CD8-positive, alpha-beta memory T cell (primary cell): ENCODE measurements at regions not wholly inside any gene's neighbourhood (a gene's known extent, or its start where the extent isn't known, plus 50 kb on each side); places are given as distances from the start of the nearest gene placed in this dataset.
"Not testable (repeated sequence)": the region's sequence is repeated elsewhere in the genome, so short reads cannot be mapped to it uniquely, and the experiment has no call there.

ENCODE experiments used
- CTCF ChIA-PET: fragments of 350-600 bp; sonication (Branson Sonifier 250); formaldehyde crosslinking; loops from one replicate; lab custom pipeline; 2021; ENCODE audit warnings: antibody characterized with exemption; lab: Charles Lee
- POLR2A ChIA-PET: fragments of 350-600 bp; sonication (Branson Sonifier 250); formaldehyde crosslinking; loops from one replicate; lab custom pipeline; 2021; ENCODE audit warnings: antibody characterized with exemption; lab: Charles Lee
- DNase-seq, 5 donors: peaks; one replicate each; pipeline versions ENCODE4 v3.0.0 to v3.0.0-alpha.2; 2020 to 2022; ENCODE audit warnings: mixed read lengths in 1 of 5
- H3K27ac ChIP-seq: one replicate; pipeline ENCODE4 v1.7.0; 2013; ENCODE audit warnings: low read depth, mild to moderate bottlenecking, low read length, moderate library complexity
- H3K27me3 ChIP-seq: 2 replicates; pipeline ENCODE4 v1.7.0; 2013; ENCODE audit warnings: low read length, mild to moderate bottlenecking; ENCODE audit not compliant: insufficient read depth, poor library complexity, severe bottlenecking
- H3K36me3 ChIP-seq: 2 replicates; pipeline ENCODE4 v1.7.0; 2013; ENCODE audit warnings: mild to moderate bottlenecking, low read length, moderate library complexity; ENCODE audit not compliant: insufficient read depth
- H3K4me1 ChIP-seq: 2 replicates; pipeline ENCODE4 v1.7.0; 2013; ENCODE audit warnings: mild to moderate bottlenecking, low read length, moderate library complexity; ENCODE audit not compliant: insufficient read depth
- H3K4me3 ChIP-seq: 2 replicates; pipeline ENCODE4 v1.7.0; 2013; ENCODE audit warnings: mild to moderate bottlenecking, low read length
- H3K9me3 ChIP-seq: 2 replicates; pipeline ENCODE4 v1.7.0; 2013; ENCODE audit warnings: mild to moderate bottlenecking, low read length
- H3K27ac Mint-ChIP-seq, 8 donors: one replicate each; pipeline ENCODE4 v1.8.0; 2020 to 2021; ENCODE audit warnings: mixed read lengths in 8 of 8, mild to moderate bottlenecking in 6 of 8, inconsistent platforms in 3 of 8, moderate library complexity in 3 of 8
- H3K27me3 Mint-ChIP-seq, 2 donors: one replicate each; pipeline ENCODE4 v1.8.0; 2020 to 2021; ENCODE audit warnings: mixed read lengths in 2 of 2, mild to moderate bottlenecking in 1 of 2, moderate library complexity in 1 of 2
- H3K36me3 Mint-ChIP-seq, 3 donors: one replicate each; pipeline ENCODE4 v1.8.0; 2020 to 2021; ENCODE audit warnings: mixed read lengths in 3 of 3, inconsistent platforms in 1 of 3, mild to moderate bottlenecking in 1 of 3
- H3K4me1 Mint-ChIP-seq, 3 donors: one replicate each; pipeline ENCODE4 v1.8.0; 2020 to 2021; ENCODE audit warnings: mixed read lengths in 3 of 3, inconsistent platforms in 1 of 3, mild to moderate bottlenecking in 1 of 3
- H3K4me3 Mint-ChIP-seq, 7 donors: one replicate each; pipeline ENCODE4 v1.8.0; 2020 to 2021; ENCODE audit warnings: mixed read lengths in 7 of 7, mild to moderate bottlenecking in 6 of 7, moderate library complexity in 4 of 7, inconsistent platforms in 2 of 7
- H3K9me3 Mint-ChIP-seq, 5 donors: one replicate each; pipeline ENCODE4 v1.8.0; 2020 to 2022; ENCODE audit warnings: mixed read lengths in 5 of 5, mild to moderate bottlenecking in 3 of 5, moderate library complexity in 2 of 5, inconsistent platforms in 1 of 5

- H3K4me1 Mint-ChIP-seq, result no peaks in the 10 kb centered on the region
- no peaks in the 10 kb centered on the region for H3K36me3 Mint-ChIP-seq
- H3K27me3 ChIP-seq, result no peaks in the 10 kb centered on the region
- peaks cover 0 to 4% (median 2%) of the 10 kb centered on the region in 5 donors for H3K9me3 Mint-ChIP-seq
- H3K27ac Mint-ChIP-seq, result no peak overlapping the region
- no peak overlapping the region for H3K27ac ChIP-seq
- peaks cover 2 to 7% of the 10 kb centered on the region in 2 donors for H3K27me3 Mint-ChIP-seq
- H3K9me3 ChIP-seq, result no peaks in the 10 kb centered on the region
- ChIA-PET CTCF (no interaction called here), POLR2A (no interaction called here)
- H3K4me3 Mint-ChIP-seq, result no peak overlapping the region
- DNase-seq, result no peak
- H3K4me1 ChIP-seq, result no peaks in the 10 kb centered on the region
- H3K36me3 ChIP-seq, result no peaks in the 10 kb centered on the region
- H3K4me3 ChIP-seq, result no peak overlapping the region
These were observed 164.7 kb downstream of the SUDS3 start for GRCh38 chr12:118541071-118541470.

- Histone ChIP-seq H3K4me1 (no peaks in the 10 kb centered on the region), H3K36me3 (no peaks in the 10 kb centered on the region), H3K27me3 (no peaks in the 10 kb centered on the region), H3K27ac (no peak overlapping the region), H3K4me3 (no peak overlapping the region), H3K9me3 (no peaks in the 10 kb centered on the region)
- ChIA-PET POLR2A (no interaction called here), CTCF (no interaction called here)
- no peak overlapping the region for H3K4me3 Mint-ChIP-seq
- no peaks in the 10 kb centered on the region for H3K4me1 Mint-ChIP-seq
- no peak overlapping the region for H3K27ac Mint-ChIP-seq
- peaks cover 0 to 7% of the 10 kb centered on the region in 2 donors for H3K27me3 Mint-ChIP-seq
- peaks cover 0 to 1% (median 0%) of the 10 kb centered on the region in 3 donors for H3K36me3 Mint-ChIP-seq
- peaks cover 0 to 4% (median under 1%) of the 10 kb centered on the region in 5 donors for H3K9me3 Mint-ChIP-seq
- no peak for DNase-seq
These were observed 165.6 kb downstream of the SUDS3 start for GRCh38 chr12:118541934-118542333.

- ChIA-PET POLR2A (no interaction called here), CTCF (no interaction called here)
- Histone ChIP-seq H3K4me1 (no peaks in the 10 kb centered on the region), H3K36me3 (no peaks in the 10 kb centered on the region), H3K27ac (no peak overlapping the region), H3K27me3 (no peaks in the 10 kb centered on the region), H3K9me3 (no peaks in the 10 kb centered on the region), H3K4me3 (no peak overlapping the region)
- no peaks in the 10 kb centered on the region for H3K4me1 Mint-ChIP-seq
- H3K4me3 Mint-ChIP-seq, result no peak overlapping the region
- peaks cover 0 to 2% of the 10 kb centered on the region in 2 donors for H3K27me3 Mint-ChIP-seq
- H3K9me3 Mint-ChIP-seq, result peaks cover 0 to 9% (median 6%) of the 10 kb centered on the region in 5 donors
- H3K36me3 Mint-ChIP-seq, result peaks cover 0 to 3% (median 0%) of the 10 kb centered on the region in 3 donors
- no peak overlapping the region for H3K27ac Mint-ChIP-seq
- DNase-seq, result no peak
These were observed 167.3 kb downstream of the SUDS3 start for GRCh38 chr12:118543651-118544050.

GRCh38 chr12:118544569-118544968 is 168.2 kb downstream of the SUDS3 start:
- no peak overlapping the region for H3K4me3 Mint-ChIP-seq
- peaks cover 0 to 3% of the 10 kb centered on the region in 2 donors for H3K27me3 Mint-ChIP-seq
- ChIA-PET CTCF (no interaction called here), POLR2A (no interaction called here)
- H3K36me3 Mint-ChIP-seq, result peaks cover 0 to 3% (median 0%) of the 10 kb centered on the region in 3 donors
- peaks cover 0 to 11% (median 6%) of the 10 kb centered on the region in 5 donors for H3K9me3 Mint-ChIP-seq
- no peak overlapping the region for H3K27ac Mint-ChIP-seq
- H3K4me1 Mint-ChIP-seq, result no peaks in the 10 kb centered on the region
- Histone ChIP-seq H3K27me3 (no peaks in the 10 kb centered on the region), H3K4me3 (no peak overlapping the region), H3K27ac (no peak overlapping the region), H3K36me3 (no peaks in the 10 kb centered on the region), H3K9me3 (no peaks in the 10 kb centered on the region), H3K4me1 (no peaks in the 10 kb centered on the region)
- no peak for DNase-seq

GRCh38 chr12:118547606-118548005 is 171.3 kb downstream of the SUDS3 start:
- H3K27me3 Mint-ChIP-seq, DNase-seq, H3K36me3 Mint-ChIP-seq, H3K4me1 ChIP-seq, H3K9me3 ChIP-seq, CTCF ChIA-PET, H3K27ac Mint-ChIP-seq, H3K36me3 ChIP-seq, H3K27ac ChIP-seq, POLR2A ChIA-PET, H3K4me3 ChIP-seq, H3K27me3 ChIP-seq, H3K4me1 Mint-ChIP-seq, H3K4me3 Mint-ChIP-seq: not testable (repeated sequence)
- peaks cover 0 to 12% (median 3%) of the 10 kb centered on the region in 5 donors for H3K9me3 Mint-ChIP-seq

- H3K27ac Mint-ChIP-seq, result no peak overlapping the region
- no peaks in the 10 kb centered on the region for H3K4me1 ChIP-seq
- CTCF ChIA-PET, result no interaction called here
These were observed 172.6 kb downstream of the SUDS3 start for GRCh38 chr12:118548887-118549509.

GRCh38 chr12:118549510-118549980 is 173.2 kb downstream of the SUDS3 start:
- H3K27ac Mint-ChIP-seq, result no peak overlapping the region
- Histone ChIP-seq H3K4me3 (no peak overlapping the region), H3K27ac (no peak overlapping the region), H3K36me3 (no peaks in the 10 kb centered on the region), H3K4me1 (no peaks in the 10 kb centered on the region), H3K27me3 (no peaks in the 10 kb centered on the region), H3K9me3 (no peaks in the 10 kb centered on the region)
- peaks cover 0 to 4% of the 10 kb centered on the region in 2 donors for H3K27me3 Mint-ChIP-seq
- ChIA-PET POLR2A (no interaction called here), CTCF (no interaction called here)
- H3K36me3 Mint-ChIP-seq, result peaks cover 0 to 3% (median 0%) of the 10 kb centered on the region in 3 donors
- H3K9me3 Mint-ChIP-seq, result peaks cover 0 to 12% (median 5%) of the 10 kb centered on the region in 5 donors
- no peak overlapping the region for H3K4me3 Mint-ChIP-seq
- H3K4me1 Mint-ChIP-seq, result no peaks in the 10 kb centered on the region
- DNase-seq, result no peak

More at GRCh38 chr12:118548887-118549509, 172.6 kb downstream of the SUDS3 start:
- H3K27me3 ChIP-seq, result no peaks in the 10 kb centered on the region
- H3K9me3 ChIP-seq, result no peaks in the 10 kb centered on the region
- H3K4me3 ChIP-seq, result no peak overlapping the region
- Mint-ChIP-seq H3K4me1 (no peaks in the 10 kb centered on the region), H3K27me3 (peaks cover 0 to 4% of the 10 kb centered on the region in 2 donors), H3K4me3 (no peak overlapping the region), H3K9me3 (peaks cover 0 to 12% (median 5%) of the 10 kb centered on the region in 5 donors), H3K36me3 (peaks cover 0 to 3% (median 0%) of the 10 kb centered on the region in 3 donors)
- DNase-seq, result no peak
- POLR2A ChIA-PET, result no interaction called here
- no peak overlapping the region for H3K27ac ChIP-seq
- no peaks in the 10 kb centered on the region for H3K36me3 ChIP-seq

GRCh38 chr12:118553856-118554504 is 177.6 kb downstream of the SUDS3 start:
- H3K36me3 Mint-ChIP-seq, result no peaks in the 10 kb centered on the region
- H3K27ac ChIP-seq, result no peak overlapping the region
- no peaks in the 10 kb centered on the region for H3K9me3 ChIP-seq
- H3K27me3 ChIP-seq, result no peaks in the 10 kb centered on the region
- H3K4me3 Mint-ChIP-seq, result no peak overlapping the region
- no peaks in the 10 kb centered on the region for H3K4me1 Mint-ChIP-seq
- DNase-seq, result no peak
- H3K27ac Mint-ChIP-seq, result no peak overlapping the region
- peaks cover 0 to 5% (median 2%) of the 10 kb centered on the region in 5 donors for H3K9me3 Mint-ChIP-seq
- POLR2A ChIA-PET, result no interaction called here
- CTCF ChIA-PET, result no interaction called here
- no peaks in the 10 kb centered on the region for H3K4me1 ChIP-seq
- H3K4me3 ChIP-seq, result no peak overlapping the region
- no peaks in the 10 kb centered on the region for H3K36me3 ChIP-seq
- H3K27me3 Mint-ChIP-seq, result peaks cover 0 to 7% of the 10 kb centered on the region in 2 donors
